Immature natural killer cell (primary cell): ENCODE measurements at regions not wholly inside any gene's neighbourhood (a gene's known extent, or its start where the extent isn't known, plus 50 kb on each side); places are given as distances from the start of the nearest gene placed in this dataset.

ENCODE experiments used
- DNase-seq, 3 donors: peaks; one replicate each; pipeline ENCODE4 v3.0.0; 2022; ENCODE audit warnings: mixed read lengths in 1 of 3
- H3K27ac Mint-ChIP-seq, 6 donors: one replicate each; pipeline ENCODE4 v1.8.0; 2020; ENCODE audit warnings: mixed read lengths in 6 of 6, mild to moderate bottlenecking in 5 of 6, inconsistent platforms in 4 of 6, moderate library complexity in 3 of 6
- H3K27me3 Mint-ChIP-seq, 3 donors: one replicate each; pipeline ENCODE4 v1.8.0; 2020 to 2021; ENCODE audit warnings: low read depth in 3 of 3, mild to moderate bottlenecking in 3 of 3, mixed read lengths in 3 of 3, moderate library complexity in 3 of 3, inconsistent platforms in 1 of 3
- H3K36me3 Mint-ChIP-seq, 3 donors: one replicate each; pipeline ENCODE4 v1.8.0; 2020; ENCODE audit warnings: mixed read lengths in 3 of 3, inconsistent platforms in 2 of 3, mild to moderate bottlenecking in 2 of 3
- H3K4me1 Mint-ChIP-seq, 2 donors: one replicate each; pipeline ENCODE4 v1.8.0; 2020; ENCODE audit warnings: inconsistent platforms in 2 of 2, mild to moderate bottlenecking in 2 of 2, mixed read lengths in 2 of 2, moderate library complexity in 1 of 2
- H3K4me3 Mint-ChIP-seq, 5 donors: one replicate each; pipeline ENCODE4 v1.8.0; 2020; ENCODE audit warnings: mild to moderate bottlenecking in 5 of 5, mixed read lengths in 5 of 5, inconsistent platforms in 3 of 5, moderate library complexity in 3 of 5
- H3K9me3 Mint-ChIP-seq, 6 donors: one replicate each; pipeline ENCODE4 v1.8.0; 2020; ENCODE audit warnings: mild to moderate bottlenecking in 6 of 6, mixed read lengths in 6 of 6, inconsistent platforms in 4 of 6, moderate library complexity in 3 of 6

- no peaks in the 10 kb centered on the region for H3K9me3 Mint-ChIP-seq
- peak overlapping the region in 2 of 6 donors; percentile 82 to 89 for H3K27ac Mint-ChIP-seq
- no peaks in the 10 kb centered on the region for H3K36me3 Mint-ChIP-seq
- peak overlapping the region in 1 of 5 donors; percentile 25 for H3K4me3 Mint-ChIP-seq
- peaks cover 43 to 46% of the 10 kb centered on the region in 2 donors for H3K4me1 Mint-ChIP-seq
- H3K27me3 Mint-ChIP-seq: peaks cover 26 to 33% (median 29%) of the 10 kb centered on the region in 3 donors
- no peak for DNase-seq
These were observed 171.1 kb upstream of the TLE3 start for GRCh38 chr15:70268698-70269251.

- H3K9me3 Mint-ChIP-seq: no peaks in the 10 kb centered on the region
- H3K27me3 Mint-ChIP-seq: peaks cover 24 to 32% (median 28%) of the 10 kb centered on the region in 3 donors
- no peaks in the 10 kb centered on the region for H3K36me3 Mint-ChIP-seq
- peak overlapping the region; percentile 51 to 79 (median 72) for H3K4me3 Mint-ChIP-seq
- no peak for DNase-seq
- peaks cover 43 to 53% of the 10 kb centered on the region in 2 donors for H3K4me1 Mint-ChIP-seq
- peak overlapping the region in 5 of 6 donors; percentile 35 to 89 (median 82) for H3K27ac Mint-ChIP-seq
These were observed 170.2 kb upstream of the TLE3 start for GRCh38 chr15:70267879-70268278.

- H3K36me3 Mint-ChIP-seq: no peaks in the 10 kb centered on the region
- no peak for DNase-seq
- peaks cover 43 to 53% of the 10 kb centered on the region in 2 donors for H3K4me1 Mint-ChIP-seq
- peak overlapping the region; percentile 51 to 79 (median 72) for H3K4me3 Mint-ChIP-seq
- H3K27ac Mint-ChIP-seq: peak overlapping the region; percentile 35 to 89 (median 73)
- H3K9me3 Mint-ChIP-seq: no peaks in the 10 kb centered on the region
- peaks cover 20 to 36% (median 26%) of the 10 kb centered on the region in 3 donors for H3K27me3 Mint-ChIP-seq
These were observed 169.6 kb upstream of the TLE3 start for GRCh38 chr15:70267306-70267705.

GRCh38 chr15:70266412-70267121, 168.8 kb upstream of the TLE3 start:
- Mint-ChIP-seq H3K36me3 (no peaks in the 10 kb centered on the region), H3K4me3 (peak overlapping the region; percentile 51 to 79 (median 69)), H3K4me1 (peaks cover 43 to 60% of the 10 kb centered on the region in 2 donors), H3K27me3 (peaks cover 16 to 36% (median 24%) of the 10 kb centered on the region in 3 donors), H3K27ac (peak overlapping the region; percentile 65 to 89 (median 84)), H3K9me3 (no peaks in the 10 kb centered on the region)
- DNase-seq: peak; percentile 81 to 88 (median 85)

- H3K36me3 Mint-ChIP-seq: no peaks in the 10 kb centered on the region
- H3K27me3 Mint-ChIP-seq: peaks cover 16 to 32% (median 19%) of the 10 kb centered on the region in 3 donors
- DNase-seq: no peak
- H3K4me3 Mint-ChIP-seq: peak overlapping the region in 4 of 5 donors; percentile 33 to 79 (median 64)
- peaks cover 45 to 66% of the 10 kb centered on the region in 2 donors for H3K4me1 Mint-ChIP-seq
- peak overlapping the region in 5 of 6 donors; percentile 81 to 89 (median 85) for H3K27ac Mint-ChIP-seq
- H3K9me3 Mint-ChIP-seq: no peaks in the 10 kb centered on the region
These were observed 168.3 kb upstream of the TLE3 start for GRCh38 chr15:70265986-70266385.

GRCh38 chr15:70265466-70265978, 167.8 kb upstream of the TLE3 start:
- no peak for DNase-seq
- Mint-ChIP-seq H3K4me1 (peaks cover 46 to 70% of the 10 kb centered on the region in 2 donors), H3K27ac (peak overlapping the region; percentile 5 to 87 (median 79)), H3K9me3 (no peaks in the 10 kb centered on the region), H3K4me3 (peak overlapping the region in 1 of 5 donors; percentile 15), H3K36me3 (no peaks in the 10 kb centered on the region), H3K27me3 (peaks cover 15 to 30% (median 16%) of the 10 kb centered on the region in 3 donors)

- Mint-ChIP-seq H3K27ac (peak overlapping the region in 5 of 6 donors; percentile 5 to 82 (median 65)), H3K36me3 (no peaks in the 10 kb centered on the region), H3K4me1 (peaks cover 50 to 75% of the 10 kb centered on the region in 2 donors), H3K9me3 (peaks cover 0 to 1% (median 0%) of the 10 kb centered on the region in 6 donors), H3K4me3 (peak overlapping the region in 1 of 5 donors; percentile 15), H3K27me3 (peaks cover 10 to 26% (median 18%) of the 10 kb centered on the region in 3 donors)
- DNase-seq: no peak
These were observed 167.2 kb upstream of the TLE3 start for GRCh38 chr15:70264738-70265465.

- peaks cover 56 to 78% of the 10 kb centered on the region in 2 donors for H3K4me1 Mint-ChIP-seq
These were observed 166.4 kb upstream of the TLE3 start for GRCh38 chr15:70264014-70264582.

GRCh38 chr15:70262591-70263274, 165.0 kb upstream of the TLE3 start:
- H3K9me3 Mint-ChIP-seq: peaks cover 0 to 1% (median 0%) of the 10 kb centered on the region in 6 donors
- DNase-seq: no peak
- peaks cover 10 to 25% (median 20%) of the 10 kb centered on the region in 3 donors for H3K27me3 Mint-ChIP-seq
- no peak overlapping the region for H3K4me3 Mint-ChIP-seq
- H3K36me3 Mint-ChIP-seq: no peaks in the 10 kb centered on the region
- no peak overlapping the region for H3K27ac Mint-ChIP-seq
- peaks cover 58 to 80% of the 10 kb centered on the region in 2 donors for H3K4me1 Mint-ChIP-seq

More at GRCh38 chr15:70264014-70264582, 166.4 kb upstream of the TLE3 start:
- no peak overlapping the region for H3K4me3 Mint-ChIP-seq
- H3K36me3 Mint-ChIP-seq: no peaks in the 10 kb centered on the region
- H3K27me3 Mint-ChIP-seq: peaks cover 7 to 24% (median 21%) of the 10 kb centered on the region in 3 donors
- no peak overlapping the region for H3K27ac Mint-ChIP-seq
- H3K9me3 Mint-ChIP-seq: peaks cover 0 to 1% (median 0%) of the 10 kb centered on the region in 6 donors
- DNase-seq: no peak

- peak overlapping the region in 2 of 6 donors; percentile 3 to 19 for H3K27ac Mint-ChIP-seq
These were observed 164.5 kb upstream of the TLE3 start for GRCh38 chr15:70262171-70262570.

GRCh38 chr15:70261083-70261482, 163.4 kb upstream of the TLE3 start:
- Mint-ChIP-seq H3K36me3 (no peaks in the 10 kb centered on the region), H3K4me3 (no peak overlapping the region), H3K9me3 (peaks cover 0 to 1% (median 0%) of the 10 kb centered on the region in 6 donors), H3K27ac (no peak overlapping the region), H3K4me1 (peaks cover 53 to 80% of the 10 kb centered on the region in 2 donors), H3K27me3 (peaks cover 6 to 18% (median 10%) of the 10 kb centered on the region in 3 donors)
- no peak for DNase-seq

More at GRCh38 chr15:70262171-70262570, 164.5 kb upstream of the TLE3 start:
- H3K4me1 Mint-ChIP-seq: peaks cover 58 to 80% of the 10 kb centered on the region in 2 donors
- H3K9me3 Mint-ChIP-seq: peaks cover 0 to 1% (median 0%) of the 10 kb centered on the region in 6 donors
- H3K27me3 Mint-ChIP-seq: peaks cover 10 to 25% (median 18%) of the 10 kb centered on the region in 3 donors
- H3K4me3 Mint-ChIP-seq: no peak overlapping the region
- no peak for DNase-seq
- H3K36me3 Mint-ChIP-seq: no peaks in the 10 kb centered on the region

GRCh38 chr15:70260580-70260979, 162.9 kb upstream of the TLE3 start:
- H3K4me3 Mint-ChIP-seq: peak overlapping the region in 4 of 5 donors; percentile 22 to 93 (median 86)
- no peak for DNase-seq
- no peaks in the 10 kb centered on the region for H3K36me3 Mint-ChIP-seq
- H3K4me1 Mint-ChIP-seq: peaks cover 48 to 76% of the 10 kb centered on the region in 2 donors
- H3K9me3 Mint-ChIP-seq: peaks cover 0 to 1% (median 0%) of the 10 kb centered on the region in 6 donors
- peak overlapping the region in 1 of 6 donors; percentile 74 for H3K27ac Mint-ChIP-seq
- peaks cover 6 to 16% (median 12%) of the 10 kb centered on the region in 3 donors for H3K27me3 Mint-ChIP-seq
